HG02852 (cell line): ENCODE measurements at regions not wholly inside any gene's neighbourhood (a gene's known extent, or its start where the extent isn't known, plus 50 kb on each side); places are given as distances from the start of the nearest gene placed in this dataset.
"Not testable (repeated sequence)": the region's sequence is repeated elsewhere in the genome, so short reads cannot be mapped to it uniquely, and the experiment has no call there.

Source experiments
- ATAC-seq: cut with Tn5 transposase; IDR thresholded peaks from one replicate; pipeline ENCODE4 v1.9.1; 2021; ENCODE audit warnings: mild to moderate bottlenecking, moderate library complexity; ENCODE audit not compliant: unreplicated experiment

DNA sequence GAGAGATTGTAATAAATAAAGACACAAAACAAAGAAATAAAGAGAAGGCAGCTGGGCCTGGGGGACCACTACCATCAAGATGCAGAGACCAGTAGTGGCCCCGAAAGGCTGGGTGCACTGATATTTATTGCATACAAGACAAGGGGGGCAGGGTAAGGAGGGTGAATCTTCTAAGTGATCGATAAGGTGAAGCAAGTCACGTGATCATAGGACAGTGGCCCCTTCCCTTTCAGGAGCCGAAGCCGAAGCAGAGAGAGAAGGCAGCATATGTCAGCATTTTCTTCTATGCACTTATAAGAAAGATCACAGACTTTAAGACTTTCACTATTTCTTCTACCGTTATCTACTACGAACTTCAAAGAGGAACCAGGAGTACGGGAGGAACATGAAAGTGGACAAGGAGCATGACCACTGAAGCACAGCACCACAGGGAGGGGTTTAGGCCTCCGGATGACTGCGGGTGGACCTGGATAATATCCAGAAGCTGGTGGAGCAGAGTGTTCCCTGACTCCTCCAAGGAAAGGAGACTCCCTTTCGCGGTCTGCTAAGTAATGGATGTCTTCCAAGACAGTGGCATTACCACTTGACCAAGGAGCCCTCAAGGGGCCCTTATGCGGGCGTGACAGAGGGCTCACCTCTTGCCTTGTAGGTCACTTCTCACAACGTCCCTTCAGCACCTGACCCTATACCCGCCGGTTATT lies 126.4 kb downstream of the RBM46 start:
- ATAC-seq: not testable (repeated sequence)

DNA sequence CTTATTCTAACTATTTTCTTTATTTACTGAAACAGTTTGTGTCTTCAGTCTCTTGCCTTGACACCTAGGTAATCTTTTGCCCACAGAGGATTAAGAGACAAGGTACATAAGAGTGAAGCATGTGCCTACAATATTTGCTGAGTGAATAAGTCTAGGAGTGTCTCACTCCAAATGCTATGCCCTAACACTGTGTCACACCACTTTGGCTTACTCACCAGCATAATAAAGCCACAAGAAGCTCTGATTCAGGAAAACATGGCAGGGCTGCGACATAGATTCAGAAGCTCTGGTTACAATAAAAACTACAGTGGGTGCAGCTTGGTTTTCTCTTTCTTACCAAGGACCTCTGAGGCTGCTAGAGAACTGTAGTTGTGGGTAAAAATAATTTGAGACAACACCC lies 127.1 kb downstream of the RBM46 start:
- no peak for ATAC-seq

DNA sequence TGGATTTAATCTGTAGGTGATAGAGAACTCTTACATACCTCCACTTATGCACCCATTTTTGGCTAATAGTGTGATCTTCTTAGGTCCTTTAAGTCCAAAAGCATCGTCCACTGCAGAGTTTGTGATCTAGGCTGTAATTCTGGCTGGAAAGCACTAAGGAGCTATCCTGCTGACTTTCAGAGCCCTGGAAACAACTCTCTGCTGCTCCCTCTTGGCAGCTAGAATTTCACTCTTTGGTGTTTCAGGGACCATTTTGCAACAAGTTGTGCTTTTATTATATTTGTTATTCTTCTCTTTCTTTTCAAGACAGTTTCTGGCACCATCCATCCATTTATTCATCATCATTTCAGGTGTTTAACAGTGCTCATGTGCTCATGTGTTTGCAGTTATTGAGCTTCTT lies 130.0 kb downstream of the RBM46 start:
- no peak for ATAC-seq

DNA sequence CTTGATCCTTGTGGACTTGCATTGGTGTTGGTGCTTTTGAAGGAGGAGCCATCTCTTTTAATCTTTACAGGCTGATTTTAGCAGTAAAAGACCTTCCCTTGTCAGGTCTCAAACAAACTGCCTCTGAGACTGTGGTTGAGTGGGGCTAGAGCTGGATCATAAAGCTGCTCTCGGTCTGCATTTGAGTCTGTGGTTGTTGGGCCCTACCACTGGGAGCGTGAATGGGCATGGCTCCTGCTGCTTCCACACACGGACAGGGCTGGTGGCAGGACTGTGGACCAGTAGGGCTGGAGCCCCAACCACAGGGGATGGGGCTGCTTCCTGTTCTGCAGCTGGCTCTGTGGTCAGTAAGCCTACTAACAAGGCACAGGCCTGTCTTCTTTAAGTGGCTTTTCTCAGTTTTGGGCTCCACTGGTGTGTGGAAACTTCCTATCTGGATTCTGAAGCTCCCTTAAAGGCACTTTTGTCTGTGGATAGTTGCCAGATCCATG lies 130.6 kb downstream of the RBM46 start:
- no peak for ATAC-seq

DNA sequence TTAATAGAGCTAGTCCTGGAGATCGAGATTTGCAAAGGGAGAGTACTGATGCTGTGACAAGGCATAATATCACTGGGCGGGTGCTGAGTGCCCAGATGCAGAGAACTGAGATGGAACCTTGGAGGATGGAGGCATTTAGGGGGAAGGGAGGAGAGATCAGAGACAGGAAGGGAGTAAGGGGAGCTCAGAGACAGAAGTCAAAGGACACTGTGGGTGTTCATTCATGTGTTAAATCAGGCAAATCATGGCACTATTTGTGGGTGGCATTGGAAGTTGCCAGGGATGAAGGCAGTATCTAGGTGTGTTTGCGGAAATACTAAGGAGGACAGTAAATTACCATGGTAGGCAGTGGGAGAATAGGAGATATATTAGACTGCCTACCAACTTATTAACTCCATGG lies 135.0 kb downstream of the RBM46 start:
- ATAC-seq: no peak

DNA sequence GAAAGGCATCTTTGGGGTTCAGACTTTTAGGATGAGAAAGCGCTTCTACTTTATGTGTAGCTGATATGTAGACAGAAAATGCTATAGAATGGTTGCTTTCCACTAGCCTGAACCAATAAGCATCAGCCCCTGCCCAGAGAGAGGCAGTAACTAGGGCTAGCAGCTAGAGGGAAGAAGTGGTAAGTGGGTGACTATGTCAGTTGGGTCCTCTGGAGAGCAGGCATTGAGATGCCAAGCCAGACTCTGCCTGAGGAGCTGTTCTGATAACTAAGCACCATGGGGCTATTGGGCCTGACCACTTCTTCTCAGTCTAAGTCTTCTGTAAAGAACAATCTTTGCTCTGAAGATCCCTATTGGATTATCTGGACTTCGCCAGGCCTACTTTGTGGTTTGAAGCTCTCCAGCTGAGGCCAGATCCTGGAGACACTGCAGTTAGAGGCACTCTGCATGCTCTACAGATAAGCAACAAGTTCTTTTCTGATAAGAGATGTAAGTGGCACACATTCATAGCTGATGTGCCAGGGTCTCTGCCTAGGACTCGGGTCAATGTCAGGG lies 146.1 kb downstream of the RBM46 start:
- no peak for ATAC-seq

DNA sequence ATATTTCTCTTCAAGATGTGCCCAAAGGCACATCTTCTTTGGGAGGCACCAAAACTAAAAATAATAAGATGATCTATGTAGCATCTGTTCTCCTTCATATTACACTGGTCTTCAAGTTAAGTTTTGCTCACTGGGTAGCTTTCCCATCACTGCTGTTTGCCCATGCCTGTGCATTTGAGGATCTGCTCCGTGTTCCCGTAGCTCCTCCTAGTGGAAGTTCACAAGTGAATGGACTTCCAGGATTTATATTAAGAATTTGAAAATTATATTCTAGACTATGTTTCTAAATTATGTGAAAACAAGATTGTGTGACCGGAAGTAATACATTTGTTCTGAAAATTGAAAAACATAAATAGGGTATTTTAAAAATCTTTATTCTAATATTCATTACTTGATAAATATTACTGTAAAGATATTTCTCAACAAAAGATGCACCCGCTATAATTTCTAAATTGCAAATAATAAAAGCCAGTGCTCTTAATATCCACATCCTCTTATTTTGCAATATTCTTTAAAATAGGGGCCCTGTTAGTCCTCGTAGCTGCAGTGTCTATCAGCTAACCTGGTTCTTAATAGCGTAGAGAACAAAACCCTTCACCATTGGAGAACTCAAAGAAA lies 147.7 kb downstream of the RBM46 start:
- ATAC-seq: no peak

DNA sequence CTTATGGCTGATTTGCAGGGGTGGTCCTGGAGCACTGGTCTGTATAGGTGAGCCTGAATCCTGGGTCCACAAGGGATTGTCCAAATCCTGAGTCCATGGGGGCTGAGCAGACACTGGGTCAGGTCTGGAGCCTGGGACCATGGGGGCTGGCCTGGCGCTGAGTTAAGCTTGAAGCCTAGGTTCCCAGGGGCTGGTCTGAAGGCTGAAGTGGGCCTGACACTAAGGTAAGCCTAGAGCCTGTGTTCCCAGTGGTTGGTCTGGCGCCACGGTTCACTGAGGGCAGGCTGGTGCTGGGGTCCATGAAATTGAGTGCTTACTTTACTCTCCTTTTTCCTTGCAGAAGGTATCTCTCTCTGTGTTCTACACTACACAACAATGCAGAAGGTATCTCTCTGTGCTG lies 155.8 kb downstream of the RBM46 start:
- no peak for ATAC-seq

DNA sequence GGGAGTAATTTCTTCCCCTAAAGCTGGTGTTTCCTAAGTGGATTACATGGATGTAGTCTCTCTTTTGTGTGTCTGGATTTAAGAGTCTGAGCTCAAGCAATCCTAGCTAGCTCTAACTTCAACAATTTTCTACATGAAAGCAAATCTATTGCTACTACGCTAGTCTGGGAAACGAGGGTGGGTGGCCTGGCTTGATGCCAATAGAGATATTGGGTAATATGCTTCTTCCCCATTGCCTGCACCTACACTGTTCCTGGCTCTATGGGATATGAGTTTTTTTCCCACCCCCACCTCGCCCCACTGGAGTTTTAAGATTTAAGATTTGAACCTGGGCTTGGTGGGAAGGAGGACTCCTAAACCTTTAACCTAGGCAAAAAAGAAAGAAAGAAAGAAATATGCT lies 158.8 kb downstream of the RBM46 start:
- ATAC-seq: no peak

DNA sequence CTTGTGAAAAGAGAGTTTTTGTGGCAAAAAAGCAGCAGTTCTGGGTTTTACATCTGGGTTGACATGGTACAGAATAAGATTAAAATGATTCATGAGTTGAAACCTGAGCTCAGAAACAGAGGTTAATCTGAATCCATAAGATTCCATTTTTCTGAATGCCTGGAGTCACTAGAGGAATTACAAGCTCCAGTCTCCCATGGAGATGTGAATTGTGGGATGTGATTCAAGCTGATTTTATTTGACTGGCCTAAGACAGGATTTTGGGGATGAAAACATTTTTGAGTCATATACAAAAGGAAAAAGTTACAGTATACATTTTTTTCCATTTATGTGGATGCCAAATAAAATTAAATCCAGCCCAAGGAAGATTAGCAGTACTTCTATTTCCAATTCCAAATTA lies 161.1 kb downstream of the RBM46 start:
- ATAC-seq: no peak

DNA sequence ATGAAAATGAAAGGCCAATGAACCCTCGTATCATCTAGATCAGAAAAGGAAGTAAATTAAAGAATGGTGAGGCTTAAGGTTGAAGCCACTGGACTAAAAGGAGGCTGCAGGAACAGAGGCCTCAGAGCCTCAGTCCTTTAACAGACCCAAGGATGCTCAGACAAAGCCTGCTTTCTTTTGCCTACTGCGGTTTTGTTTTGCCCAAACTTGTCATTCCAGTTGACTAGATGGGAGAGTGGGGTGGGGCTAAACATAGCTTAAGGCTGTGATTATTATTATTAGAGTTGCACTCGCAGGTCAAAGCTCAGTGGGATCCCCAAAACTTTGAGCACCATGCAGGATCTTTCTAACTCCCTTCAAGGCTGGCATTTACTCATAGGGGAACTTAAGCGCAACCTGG lies 163.9 kb downstream of the RBM46 start:
- no peak for ATAC-seq

DNA sequence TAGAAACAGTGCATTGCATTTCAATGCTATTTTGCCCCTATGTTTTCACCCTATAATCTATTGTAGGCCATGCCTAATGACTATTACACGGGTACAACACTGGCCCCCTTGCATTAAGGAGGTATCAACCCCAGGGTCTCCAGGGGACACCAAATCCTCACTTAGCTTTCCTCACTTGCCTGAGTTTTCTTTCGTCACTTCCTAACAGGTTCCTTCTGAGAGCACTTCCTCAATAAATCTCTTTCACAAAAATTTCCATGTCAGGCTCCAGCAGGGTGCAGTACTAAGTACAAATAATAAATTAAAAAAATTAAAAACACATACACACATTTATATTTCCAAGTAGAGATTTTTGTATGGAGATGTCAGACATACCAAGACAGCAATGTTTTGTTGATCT lies 165.0 kb downstream of the RBM46 start:
- ATAC-seq: no peak

DNA sequence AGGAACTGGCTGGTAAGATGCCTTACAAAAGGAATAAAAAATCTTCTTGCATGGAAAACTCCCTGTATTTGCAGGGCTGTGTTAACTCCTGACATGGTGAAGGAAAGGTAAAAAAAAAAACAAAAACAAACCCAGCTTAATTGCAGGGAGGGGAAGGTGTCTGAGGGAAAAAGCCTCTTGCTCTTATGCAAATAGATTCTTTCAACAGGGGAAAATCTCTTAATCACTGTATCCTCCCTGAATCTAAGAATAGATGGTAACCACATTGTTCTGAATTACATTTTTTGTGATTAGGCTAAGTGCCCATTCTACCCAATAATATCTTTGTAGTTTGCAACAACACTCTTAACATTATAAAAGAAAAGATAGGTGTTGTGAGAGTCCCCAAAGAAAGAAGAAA lies 172.6 kb downstream of the RBM46 start:
- no peak for ATAC-seq

DNA sequence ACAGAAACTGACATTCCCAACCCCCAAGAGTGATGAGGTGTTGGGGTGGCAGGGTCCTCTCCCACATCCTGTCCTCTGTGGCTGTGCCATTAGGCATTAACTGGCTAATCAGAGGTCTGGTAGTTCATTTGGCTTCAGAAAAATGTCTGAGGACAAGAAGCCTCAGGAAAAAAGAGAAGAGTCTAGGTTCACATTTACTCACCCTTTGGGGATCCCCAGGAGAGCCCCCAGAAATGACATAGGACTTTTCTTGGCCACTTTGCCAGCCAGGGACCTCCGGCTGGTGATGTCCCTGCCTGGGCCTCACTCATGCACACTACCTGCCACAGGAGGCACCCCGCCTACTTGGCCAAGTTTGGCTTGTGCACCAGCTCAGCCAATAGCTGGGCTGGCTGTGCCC lies 173.0 kb downstream of the RBM46 start:
- ATAC-seq: no peak

DNA sequence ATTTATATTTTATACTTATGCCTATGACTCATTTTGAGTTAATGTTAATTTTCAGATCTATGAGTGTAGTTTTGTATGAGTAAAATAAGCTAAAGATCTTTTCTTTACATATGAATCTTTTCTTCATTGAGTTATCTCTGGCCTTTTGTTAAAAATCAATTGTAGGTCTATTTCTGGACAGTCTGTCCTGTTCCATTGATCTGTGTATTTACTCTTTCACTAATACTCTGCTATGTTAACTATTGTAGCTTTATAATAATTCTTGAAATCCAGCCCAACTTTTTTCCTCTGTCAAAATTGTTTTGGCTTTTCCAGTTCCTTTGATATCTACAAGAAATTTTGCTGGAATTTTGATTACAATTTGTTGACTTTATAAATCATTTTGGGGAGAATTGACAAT lies 177.0 kb downstream of the RBM46 start:
- ATAC-seq: no peak

DNA sequence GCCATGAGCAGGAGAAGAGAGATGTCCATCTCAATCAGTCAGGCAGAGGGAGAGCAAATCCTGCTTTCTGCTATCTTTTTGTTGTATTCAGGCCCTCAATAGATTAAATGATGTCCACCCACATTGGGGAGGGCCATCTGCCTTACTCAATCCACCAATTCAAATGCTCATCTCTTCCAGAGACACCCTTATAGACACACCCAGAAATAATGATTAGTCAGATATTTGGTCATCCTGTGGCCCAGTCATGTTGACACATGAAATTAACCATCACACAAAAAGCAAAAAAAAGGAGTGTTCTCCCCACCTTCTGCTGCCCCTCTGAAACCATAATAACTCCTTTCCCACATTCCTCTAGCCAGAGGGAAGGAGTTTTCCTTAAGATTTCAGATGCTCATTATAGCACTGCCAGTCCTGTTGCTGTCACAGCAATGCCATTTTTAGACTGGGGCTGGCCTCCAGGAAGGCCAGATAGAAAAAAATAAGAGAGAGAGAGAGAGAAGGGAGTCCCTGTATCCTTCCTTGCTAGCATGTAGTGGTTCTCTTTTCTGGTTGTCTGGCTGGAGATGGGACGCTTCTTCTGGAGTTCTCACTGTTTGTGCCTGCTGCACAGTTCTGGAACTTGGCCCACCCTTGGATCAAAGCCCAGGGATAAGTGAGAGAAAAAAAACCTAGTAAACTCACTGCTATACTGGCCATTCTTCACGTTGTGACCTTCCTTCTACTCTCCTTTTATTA lies 177.7 kb downstream of the RBM46 start:
- ATAC-seq: no peak

DNA sequence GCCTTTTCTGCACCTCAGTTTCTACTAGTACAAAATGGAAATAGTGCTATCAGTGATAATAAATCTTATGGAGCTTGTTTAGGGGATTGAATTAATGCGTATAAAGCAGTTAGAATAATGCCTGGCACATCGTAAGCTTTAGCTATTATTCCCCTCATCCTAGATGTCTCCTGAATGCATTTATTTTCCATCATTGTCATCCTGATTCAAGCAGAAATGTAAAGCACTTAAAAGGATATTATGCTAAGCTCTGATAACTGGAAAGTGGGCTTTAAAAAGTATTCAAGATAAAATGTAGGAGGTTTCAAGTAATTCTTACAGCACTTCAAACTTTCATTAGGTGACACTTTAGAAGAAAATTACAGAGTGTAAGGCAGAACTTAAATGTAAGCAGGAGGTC lies 178.7 kb downstream of the RBM46 start:
- no peak for ATAC-seq

DNA sequence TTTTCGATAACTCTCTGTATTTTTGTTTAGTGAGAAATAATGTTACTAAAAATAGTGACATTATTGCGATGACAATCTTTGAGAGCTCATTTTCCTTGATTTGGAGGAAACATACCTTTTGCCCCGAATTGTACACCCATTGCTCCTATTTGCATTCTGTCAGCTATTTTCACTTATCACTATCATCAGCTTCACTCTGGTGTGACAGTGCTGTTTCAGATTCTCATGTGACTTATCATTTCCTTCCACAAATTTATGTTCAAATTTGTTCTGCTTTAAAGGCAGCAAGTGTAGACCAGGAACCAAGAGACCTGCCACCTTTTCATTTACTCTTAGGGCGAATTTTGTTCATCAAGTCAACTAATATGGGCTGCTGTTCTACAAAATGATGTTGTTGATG lies 179.4 kb downstream of the RBM46 start:
- peak; percentile 40 for ATAC-seq

DNA sequence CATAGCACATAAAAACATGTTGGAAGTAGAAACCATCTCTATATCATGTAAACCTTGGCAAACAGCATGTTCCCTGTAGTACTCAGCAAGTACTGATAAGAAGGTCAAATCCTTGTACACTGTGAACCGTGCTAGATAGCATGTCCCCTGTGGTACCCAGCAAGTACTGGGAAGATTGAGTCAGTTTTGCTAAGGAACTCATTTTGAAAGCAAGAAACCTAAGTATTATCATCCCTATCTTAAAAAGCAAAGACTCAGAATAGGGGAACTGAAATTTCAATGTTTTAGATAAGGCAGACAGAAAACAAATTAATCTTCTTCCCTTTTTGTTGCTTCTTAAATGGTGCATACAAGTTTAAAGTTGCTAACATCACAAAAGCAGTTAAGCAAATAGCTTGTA lies 180.2 kb downstream of the RBM46 start:
- ATAC-seq: peak; percentile 98

DNA sequence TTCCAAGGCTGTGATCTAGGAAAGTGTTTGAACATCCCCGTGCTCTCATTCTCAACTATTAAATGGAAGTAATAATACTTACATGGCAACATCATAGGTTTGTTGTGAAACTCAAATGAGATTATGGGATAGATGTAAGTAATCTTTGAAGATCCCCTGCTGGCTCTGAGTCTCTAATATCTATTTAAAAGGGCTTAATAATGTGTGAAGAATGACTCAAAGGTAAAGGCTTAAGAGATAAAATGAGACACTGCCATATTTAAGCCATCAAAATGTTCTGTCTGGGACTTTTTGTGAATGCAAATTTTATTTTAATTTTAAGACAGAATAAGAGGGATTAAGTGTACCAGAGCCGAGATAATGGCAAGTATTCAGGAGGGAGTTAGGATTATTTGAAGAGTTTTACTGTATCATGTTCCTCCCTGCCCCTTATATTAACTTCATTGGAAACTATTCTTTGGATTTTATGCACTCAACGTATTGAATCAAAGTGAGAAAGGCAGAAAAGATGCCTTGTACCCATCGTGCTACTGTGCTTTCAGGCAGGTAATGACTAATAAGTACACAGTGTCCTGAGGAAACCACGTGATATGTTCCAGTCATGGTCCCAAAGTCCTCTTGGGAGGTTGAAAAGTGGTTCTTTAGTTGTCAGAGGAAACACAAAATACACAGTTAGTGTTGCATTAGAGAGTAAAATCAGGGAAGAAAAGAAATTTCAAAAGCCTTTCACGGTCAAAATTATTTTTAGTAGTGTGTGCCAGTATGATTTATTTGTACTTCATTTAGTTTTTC lies 192.4 kb downstream of the RBM46 start:
- no peak for ATAC-seq

DNA sequence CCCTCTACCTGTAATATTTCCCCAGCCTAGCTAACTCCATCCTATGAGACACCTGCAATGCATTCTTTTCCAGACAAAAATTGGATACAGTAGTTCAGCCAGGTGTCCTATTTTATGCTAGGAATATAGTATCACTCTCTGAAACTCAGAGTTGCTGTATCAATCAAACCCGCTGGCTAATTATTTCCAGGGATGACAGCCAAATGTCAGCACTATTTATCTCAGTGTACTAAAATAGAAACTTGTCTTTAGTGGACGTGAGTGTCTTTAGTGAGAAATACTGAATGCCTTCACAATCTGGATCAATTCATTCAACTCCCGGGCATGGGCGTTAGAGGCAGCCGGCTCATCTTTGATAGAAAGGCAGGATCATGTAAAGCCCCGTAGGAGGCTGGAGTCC lies 196.2 kb downstream of the RBM46 start:
- ATAC-seq: no peak
